ENCODE measurements at regions not wholly inside any gene's neighbourhood (a gene's known extent, or its start where the extent isn't known, plus 50 kb on each side); places are given as distances from the start of the nearest gene placed in this dataset.
"Not testable (repeated sequence)": the region's sequence is repeated elsewhere in the genome, so short reads cannot be mapped to it uniquely, and the experiment has no call there.

DNA sequence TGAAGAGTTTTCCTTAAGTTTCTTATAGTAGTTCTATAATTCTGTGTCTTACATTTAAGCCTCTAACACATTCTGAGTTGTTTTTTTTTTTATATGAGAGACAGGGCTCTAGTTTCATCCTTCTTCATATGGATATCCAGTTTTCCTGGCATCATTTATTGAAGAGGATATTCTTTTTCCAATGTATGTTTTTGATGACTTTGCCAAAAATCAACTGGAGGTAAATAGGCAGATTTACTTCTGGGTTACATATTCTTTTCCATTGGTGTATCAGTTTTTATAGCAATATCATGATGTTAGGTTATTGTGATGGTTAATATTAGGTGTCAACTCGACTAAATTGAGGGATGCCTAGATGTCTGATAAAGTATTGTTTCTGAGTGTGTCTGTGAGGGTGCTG, 650.7 kb upstream of the GRID2 start:
- no peak for DNase-seq

DNA sequence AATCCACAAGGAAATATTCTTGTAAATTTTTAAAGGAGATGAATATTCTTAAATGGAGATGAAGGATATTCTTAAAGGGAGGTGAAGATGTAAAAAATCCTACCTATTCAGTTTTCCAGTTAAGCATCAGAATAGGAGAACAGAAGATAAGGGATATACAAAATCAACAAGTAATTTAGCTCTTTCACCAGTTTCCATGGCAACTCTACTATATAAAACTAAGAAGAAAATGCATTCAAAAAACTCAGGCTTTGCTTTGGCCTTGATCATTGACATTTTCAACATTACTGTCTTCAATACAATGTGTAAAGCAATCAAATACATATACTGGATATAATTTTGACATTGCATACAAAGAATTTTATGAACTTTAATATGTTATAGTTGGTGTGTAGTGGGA, 622.7 kb upstream of the GRID2 start:
- no peak for DNase-seq

DNA sequence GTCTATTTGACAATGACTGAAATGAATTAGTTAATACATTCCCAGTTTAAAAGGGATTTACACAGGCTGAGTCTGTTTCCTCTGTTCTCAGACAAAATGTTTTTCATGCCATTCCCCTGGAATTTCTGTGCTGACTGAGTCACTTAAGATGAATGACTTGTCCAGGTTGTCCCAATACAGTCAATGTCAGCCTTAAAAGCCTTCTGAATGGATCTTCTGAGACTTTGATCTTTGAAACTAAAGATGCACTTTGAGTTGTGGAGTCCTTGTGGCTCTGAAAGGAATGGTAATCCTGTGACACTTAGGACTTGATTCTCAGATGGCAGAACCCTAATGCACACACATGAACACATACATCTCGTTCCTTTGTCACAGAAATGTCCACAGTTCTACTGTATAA, 622.2 kb upstream of the GRID2 start:
- no peak for DNase-seq

DNA sequence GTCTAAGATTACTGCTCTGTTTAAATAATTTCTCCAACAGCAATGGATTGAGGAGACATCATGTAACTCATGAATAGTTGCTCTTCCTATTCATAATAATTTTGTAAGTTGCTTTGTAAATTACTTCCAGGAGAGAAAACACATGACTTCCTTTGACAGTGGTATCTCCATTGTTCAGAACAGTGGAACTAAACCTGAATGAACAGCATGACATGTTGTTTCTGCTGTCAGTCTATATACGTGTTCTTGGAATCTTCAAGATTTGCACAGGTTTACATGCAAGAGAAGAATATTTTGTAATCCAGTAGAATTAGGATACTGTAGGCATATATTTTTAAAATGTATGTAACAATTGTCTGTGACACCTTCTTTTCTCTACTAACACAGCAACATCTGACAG, 618.8 kb upstream of the GRID2 start:
- no peak for DNase-seq

DNA sequence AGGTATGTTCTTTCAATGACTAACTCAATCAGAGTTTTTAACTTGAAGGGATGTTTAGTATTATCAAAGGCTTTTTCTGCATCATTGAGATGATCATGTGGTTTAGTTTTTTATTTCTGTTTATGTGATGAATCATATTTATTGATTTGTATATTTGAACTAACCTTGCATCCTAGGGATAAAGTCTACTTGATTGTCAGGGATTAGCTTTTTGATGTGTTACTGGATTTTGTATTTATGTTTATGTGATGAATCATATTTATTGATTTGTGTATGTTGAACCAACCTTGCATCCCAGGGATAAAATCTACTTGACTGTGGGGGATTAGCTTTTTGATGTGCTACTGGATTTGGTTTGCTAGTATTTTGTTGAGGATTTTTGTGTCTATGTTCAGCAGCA, 615.4 kb upstream of the GRID2 start:
- no peak for DNase-seq

DNA sequence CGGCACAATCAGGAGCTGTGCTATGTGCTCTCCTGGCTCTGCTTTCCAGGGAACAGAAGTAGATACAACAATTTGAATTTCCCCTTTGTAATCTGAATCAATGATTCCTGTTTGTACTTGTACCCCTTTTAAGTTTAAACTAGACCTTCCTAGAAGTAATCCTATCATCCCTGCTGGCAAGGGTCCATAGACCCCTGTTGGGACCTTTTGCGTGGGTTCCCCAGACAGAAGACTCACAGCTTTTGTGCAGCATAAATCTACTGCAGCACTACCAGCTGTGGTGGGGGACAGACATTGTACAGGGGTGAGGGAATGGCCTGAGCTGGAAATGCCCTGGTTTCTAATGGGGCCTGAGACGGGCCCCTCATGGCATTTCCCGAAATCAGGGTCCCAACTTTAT, 604.1 kb upstream of the GRID2 start:
- not testable (repeated sequence) for DNase-seq

DNA sequence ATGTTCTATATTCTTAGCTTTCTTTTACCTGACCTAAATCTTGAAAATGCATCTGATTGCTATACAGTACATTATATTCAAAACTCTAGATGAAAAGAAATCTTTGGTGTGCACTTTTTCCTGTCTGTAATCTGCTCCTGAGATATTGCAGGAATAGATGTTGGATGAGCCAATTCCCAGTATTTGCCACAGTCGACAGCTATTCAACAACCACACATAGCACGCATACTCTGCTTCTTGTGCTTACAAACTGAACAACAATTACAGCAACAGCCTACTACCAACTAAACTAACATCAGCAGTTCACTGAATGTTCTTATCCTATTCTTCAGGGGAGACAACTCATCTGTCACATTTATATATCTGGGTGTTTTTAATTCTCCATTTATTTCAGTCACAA, 573.9 kb upstream of the GRID2 start:
- DNase-seq = no peak

DNA sequence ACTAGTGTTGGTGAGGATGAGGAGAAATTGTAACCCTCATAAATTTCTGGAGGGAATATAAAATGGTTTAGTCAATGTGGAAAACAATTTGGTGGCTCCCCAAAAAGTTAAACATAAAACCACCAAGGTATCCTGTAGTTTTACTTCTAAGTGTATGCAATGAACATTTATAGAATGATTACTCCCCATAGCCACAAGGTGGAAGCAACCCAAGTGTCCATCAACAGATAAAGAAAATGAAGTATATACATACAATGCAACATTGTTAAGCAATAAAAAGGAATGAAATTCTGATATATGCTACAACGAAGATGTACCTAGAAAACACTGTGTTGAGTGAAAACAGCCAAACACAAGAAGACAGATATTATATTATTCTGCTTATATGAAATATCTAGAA, 569.1 kb upstream of the GRID2 start:
- no peak for DNase-seq

DNA sequence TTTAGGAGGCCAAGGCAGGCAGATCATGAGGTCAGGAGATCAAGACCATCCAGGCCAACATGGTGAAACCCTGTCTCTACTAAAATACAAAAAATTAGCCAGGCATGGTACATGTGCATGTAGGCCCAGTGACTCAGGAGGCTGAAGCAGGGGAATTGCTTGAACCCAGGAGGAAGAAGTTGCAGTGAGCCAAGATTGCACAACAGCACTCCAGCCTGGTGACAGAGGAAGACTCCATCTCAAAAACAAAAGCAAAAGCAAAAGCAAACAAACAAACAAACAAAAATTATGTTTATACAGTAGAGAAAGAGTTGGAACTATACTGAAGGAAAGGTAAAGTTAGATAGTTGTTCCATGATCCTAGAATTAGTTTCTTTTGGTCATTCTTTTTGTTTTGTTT, 564.9 kb upstream of the GRID2 start:
- DNase-seq = not testable (repeated sequence)

DNA sequence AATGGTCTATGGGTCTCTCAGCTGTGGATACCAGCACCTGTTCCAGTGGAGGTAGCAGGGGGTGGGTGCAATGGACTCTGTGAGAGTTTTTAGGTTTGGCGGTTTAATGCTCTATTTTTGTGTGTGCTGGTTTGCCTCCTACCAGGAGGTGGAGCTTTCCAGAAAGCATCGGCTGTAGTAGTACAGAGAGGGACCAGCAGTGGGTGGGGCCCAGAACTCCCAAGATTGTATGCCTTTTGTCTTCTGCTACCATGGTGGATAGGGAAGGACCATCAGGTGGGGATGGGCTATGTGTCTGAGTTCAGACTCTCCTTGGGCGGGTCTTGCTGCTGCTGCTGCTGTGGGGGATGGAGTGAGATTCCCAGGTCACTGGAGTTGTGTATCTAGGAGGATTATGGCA, 557.2 kb upstream of the GRID2 start:
- no peak for DNase-seq

DNA sequence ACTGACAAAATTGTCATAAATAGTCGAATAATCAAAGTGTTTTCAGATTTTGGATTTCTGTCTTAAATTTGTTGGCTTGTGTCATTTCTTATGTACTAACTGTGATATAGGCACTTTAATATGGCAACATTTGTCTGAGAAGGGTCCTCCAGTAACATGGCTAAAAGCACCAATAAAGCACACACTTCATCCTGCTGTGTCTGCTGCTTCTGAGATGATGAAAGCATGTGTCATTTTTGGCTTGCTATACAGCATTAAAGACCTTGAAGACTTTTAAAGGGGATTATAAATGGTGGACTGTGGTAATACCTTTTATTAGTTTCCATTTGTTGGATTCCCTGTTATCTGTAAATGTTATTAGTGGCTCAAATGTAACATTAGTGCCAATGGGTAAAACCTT, 551.8 kb upstream of the GRID2 start:
- DNase-seq = no peak

DNA sequence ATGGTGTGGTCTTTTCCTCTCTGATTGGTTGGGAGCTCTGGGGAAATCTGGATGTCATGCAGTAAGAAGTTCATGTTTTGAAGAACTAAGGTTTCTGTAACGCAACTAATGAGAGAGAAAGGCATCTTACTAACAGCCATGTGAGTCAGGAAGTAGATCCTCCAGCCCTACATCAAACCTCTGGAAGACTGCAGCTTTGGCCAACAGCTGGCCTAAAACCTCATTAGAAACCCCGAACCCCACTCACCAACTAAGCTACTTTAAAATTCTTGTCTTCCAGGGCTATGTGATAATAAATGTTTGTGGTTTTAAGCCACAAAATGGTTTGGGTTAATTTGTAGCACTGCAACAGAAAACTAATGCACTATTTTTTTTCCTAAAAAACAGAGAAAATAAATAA, 549.0 kb upstream of the GRID2 start:
- DNase-seq = no peak

DNA sequence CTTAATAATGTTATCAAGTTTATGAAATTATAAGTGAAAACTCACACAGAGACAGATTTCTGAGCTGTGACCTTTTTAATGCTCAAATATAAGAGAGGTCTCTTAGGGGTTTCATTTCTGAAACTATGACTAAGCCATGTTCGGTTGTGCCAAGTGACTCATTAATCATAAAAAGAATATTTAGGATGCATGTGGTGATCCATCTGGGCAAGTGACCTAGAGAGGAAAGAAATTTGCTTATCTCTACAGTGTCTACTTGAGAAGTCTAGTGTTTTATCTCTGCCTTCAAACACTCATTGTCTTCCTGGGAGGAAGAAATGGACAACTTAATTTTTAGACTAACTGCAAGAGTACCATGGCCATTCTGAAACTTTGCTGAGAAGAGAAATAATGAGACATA, 545.3 kb upstream of the GRID2 start:
- DNase-seq = no peak

DNA sequence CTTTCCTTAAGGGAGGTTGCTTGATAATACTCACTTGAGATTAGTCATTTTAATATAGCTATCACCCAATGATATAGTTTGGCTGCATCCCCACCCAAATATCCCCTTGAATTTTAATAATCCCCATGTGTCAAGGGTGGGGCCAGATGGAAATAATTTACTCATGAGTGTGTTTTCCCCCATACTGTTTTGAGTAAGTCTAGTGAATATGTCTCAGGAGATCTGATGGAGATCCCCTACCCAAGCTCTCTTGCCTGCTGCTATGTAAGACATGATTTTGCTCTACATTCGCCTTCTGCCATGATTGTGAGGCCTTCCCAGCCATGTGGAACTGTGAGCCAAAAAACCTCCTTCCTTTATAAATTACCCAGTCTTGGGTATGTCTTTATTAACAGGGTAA, 539.7 kb upstream of the GRID2 start:
- no peak for DNase-seq

DNA sequence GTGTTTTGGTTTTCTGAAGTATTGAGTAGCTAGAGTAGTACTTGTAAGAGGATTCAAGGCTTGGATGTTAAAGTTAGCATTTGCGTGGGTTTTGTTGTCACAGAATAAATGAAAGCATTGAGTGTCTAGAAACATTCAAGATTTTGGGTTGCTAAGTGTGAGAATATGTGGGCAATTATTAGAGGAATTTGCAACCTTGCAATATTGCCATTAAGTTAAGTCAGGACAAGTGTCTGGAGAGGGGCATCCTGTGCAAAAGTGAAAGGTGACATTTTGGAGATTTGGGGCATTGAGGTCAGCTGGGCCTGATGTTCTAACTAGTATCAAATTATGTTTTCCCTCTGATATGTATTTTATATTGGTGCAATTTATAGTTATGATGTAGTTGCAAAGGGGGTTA, 533.9 kb upstream of the GRID2 start:
- DNase-seq = no peak

DNA sequence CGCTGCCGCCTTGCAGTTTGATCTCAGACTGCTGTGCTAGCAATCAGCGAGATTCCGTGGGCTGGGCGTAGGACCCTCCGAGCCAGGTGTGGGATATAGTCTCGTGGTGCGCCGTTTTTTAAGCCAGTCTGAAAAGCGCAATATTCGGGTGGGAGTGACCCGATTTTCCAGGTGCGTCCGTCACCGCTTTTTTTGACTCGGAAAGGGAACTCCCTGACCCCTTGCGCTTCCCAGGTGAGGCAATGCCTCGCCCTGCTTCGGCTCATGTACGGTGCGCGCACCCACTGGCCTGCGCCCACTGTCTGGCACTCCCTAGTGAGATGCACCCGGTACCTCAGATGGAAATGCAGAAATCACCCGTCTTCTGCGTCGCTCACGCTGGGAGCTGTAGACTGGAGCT, 512.1 kb upstream of the GRID2 start:
- DNase-seq = peak; percentile 38

DNA sequence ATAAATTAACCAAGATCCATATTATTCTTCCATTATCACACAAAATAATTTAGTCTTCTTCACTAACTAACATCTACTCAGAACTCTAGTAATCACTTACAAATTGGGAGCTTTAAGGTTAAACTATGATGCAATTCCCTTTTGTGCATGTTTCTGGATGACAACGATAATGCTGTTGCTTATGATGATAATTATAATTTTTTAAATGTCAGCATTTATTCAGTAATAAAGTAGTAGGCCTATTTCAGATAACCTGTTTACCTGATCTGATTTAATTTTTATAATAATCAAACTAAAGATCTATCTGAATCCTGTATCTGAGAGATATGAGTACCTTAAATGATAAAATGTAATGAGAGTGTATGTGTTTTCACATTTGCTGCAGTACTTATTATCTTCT, 507.8 kb upstream of the GRID2 start:
- no peak for DNase-seq

DNA sequence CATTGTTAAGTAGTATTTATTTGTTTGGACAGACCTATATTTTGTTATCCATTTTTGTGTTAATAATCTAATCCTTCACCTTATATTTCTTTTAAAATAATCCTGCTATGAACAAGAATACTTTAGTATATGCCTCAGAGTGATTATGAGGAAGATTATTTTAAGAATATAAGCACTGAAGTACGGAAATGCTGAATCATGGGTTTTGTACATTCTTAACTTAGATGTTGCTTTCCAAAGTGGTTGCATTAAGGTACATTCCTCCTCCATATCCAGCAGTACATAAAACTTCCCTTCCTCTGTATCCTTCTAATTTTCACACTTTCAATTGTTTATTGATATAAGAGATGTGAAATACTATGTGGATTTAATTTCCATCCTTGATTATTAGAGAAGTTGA, 491.4 kb upstream of the GRID2 start:
- no peak for DNase-seq

DNA sequence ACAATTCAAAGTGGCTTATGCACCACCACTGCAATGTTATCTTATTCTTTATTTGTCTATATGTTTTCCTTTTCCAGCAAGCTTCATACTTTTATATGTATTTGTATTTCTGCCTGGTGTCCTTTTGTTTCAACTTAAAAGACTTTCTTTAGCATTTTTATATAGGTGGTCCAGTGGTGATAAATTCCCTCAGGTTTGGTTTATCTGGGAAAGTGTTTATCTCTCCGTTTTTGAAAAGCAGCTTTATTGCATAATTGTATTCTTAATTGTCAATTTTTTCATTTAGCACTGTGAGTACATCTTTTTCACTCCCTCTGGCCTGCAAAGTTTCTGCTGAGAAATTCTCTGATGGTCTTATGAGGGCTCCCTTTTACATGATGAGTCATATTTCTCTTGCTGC, 479.0 kb upstream of the GRID2 start:
- no peak for DNase-seq

DNA sequence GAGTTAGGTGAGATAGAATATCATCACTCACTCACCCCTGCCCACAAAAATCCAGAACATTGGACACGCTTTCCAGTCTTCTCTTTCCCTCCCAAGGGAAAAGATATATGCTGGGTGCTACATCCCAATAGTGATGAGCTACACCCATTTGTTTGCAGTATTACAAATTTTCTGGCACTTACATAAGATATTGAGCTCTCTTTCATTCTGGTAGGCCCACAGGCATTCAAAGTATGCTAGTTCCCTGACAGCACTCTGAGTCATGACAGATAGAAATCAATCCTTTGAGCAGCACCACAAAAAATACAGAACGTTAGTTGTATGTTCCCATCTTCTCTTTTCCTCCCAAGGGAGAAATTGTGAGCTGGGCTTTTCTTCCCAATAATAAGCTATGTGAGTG, 477.6 kb upstream of the GRID2 start:
- DNase-seq = no peak

DNA sequence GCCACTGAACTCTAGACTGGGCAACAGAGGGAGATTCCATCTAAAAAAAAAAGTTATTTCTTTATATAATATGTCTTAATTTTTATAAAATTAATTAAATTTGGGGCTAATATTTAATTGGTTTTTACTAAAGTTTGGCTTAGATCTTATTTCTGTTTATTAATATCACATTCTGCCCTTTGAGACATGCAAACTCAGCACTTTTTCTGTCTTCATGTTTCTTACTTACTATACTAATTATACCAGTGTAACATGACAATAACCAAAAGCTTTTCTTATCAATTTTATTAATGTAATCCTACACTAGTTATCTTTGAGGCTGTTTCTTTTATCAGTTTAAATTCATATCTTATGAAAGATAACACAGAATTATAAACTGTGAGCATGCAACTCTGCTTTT, 475.9 kb upstream of the GRID2 start:
- DNase-seq = no peak

DNA sequence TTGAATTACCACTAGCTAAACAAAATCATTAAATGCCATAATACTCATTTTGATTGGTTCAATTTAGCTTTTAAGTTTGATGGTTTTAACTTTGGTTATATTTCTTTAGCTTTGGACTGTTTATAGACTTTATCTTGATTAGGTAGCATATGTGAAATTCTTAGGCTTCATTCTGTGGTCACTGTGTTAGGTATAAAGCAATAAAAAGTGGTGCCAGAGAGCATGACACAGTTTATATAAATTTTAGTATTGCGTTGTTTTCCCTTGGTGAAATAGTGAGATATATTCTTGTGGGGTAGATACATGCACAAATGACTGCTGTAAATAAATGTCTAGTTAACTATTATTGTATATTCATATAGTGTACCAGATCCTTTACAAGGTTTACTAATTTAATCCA, 474.2 kb upstream of the GRID2 start:
- DNase-seq = no peak

DNA sequence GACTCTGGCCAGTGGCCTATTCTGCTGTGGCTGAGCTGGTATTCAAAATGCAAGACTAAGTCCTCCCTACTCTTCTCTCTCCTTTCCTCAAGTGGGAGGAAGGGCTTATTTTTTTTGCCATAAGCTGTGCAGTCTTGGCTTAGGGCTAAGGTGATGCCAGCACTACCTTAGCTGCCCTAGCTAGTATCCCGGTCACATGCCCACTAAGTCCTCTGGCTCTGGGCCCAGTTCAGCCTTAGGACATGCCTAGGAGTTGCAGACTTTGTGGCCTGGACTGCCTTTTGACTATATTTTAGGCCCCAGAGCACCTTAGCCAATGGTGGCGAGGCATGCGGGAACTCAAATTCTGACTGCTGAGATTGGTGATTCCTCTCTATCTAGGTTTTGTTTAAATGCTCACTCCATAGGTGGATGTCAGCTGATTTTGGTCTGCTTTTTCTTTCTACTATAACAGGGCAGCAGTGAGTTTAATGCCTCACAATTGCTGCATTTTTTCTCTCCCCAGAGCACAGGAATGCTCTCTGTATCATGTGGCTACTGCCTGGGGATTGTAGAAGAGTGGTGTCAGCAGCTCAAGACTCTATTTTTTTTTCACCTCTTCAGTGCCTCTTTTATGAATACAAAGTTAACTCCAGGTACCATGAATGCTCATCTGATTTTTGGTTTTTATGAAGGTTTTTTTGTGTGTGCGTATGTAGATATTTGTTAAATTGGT, 472.9 kb upstream of the GRID2 start:
- DNase-seq = no peak

DNA sequence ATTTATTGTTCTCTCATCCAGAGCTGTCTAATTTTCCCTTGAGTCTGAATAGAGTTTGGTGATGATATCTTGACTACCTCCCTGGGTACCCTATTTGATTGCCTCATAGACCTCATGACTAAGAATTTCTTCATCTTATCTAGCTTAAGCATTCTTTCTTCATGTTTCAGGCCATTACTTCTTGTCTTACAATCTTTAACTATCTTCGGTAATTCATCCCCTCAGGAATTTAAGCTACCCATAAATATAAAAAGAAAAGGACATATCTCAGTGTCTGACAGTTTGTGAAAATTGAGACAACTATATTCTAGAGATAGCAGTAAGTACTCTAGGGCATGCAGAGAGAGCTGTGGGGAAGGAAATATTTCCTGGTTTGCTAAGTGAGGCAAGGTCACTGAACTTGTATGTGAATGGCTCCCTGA, 466.1 kb upstream of the GRID2 start:
- no peak for DNase-seq

DNA sequence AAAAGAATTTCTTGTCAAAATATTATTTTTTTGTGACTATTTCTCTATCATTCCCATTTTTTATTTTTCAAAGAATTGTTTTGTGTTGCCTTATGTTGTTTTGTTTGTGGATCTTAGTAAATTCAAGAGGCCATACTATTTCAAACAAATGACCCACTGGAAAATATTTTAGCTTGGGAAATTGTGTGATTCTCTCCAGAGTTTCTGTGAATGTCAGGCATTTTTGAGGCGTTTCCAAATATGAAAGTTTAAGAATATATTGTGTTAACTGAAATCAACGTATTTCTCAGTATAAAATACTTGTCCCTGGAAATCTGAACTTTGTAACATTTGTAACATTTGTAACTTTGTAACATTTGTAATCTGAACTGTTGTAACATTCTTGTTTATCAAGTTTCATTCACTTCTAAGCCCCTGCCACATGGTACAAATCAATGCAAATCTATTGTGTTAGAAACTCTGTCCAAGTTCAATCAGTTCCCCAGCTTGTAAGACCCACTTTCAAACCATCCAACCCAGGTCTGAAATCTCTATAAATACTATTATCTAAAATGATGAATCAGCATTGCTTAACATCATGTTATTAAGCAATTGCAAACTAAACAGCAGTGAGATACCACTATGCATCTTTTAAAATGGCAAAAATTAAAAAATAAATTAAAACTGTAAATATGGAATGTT, 465.4 kb upstream of the GRID2 start:
- no peak for DNase-seq
